NCI-H345 treated with DMSO at 0.1 percent for 48 hours (cell line): ENCODE measurements at regions not wholly inside any gene's neighbourhood (a gene's known extent, or its start where the extent isn't known, plus 50 kb on each side); places are given as distances from the start of the nearest gene placed in this dataset.
"Not testable (repeated sequence)": the region's sequence is repeated elsewhere in the genome, so short reads cannot be mapped to it uniquely, and the experiment has no call there.

Experiments used
- DNase-seq: peaks from one replicate; lab custom pipeline; 2025; ENCODE audit not compliant: unreplicated experiment; lab: John Stamatoyannopoulos, UW

DNA sequence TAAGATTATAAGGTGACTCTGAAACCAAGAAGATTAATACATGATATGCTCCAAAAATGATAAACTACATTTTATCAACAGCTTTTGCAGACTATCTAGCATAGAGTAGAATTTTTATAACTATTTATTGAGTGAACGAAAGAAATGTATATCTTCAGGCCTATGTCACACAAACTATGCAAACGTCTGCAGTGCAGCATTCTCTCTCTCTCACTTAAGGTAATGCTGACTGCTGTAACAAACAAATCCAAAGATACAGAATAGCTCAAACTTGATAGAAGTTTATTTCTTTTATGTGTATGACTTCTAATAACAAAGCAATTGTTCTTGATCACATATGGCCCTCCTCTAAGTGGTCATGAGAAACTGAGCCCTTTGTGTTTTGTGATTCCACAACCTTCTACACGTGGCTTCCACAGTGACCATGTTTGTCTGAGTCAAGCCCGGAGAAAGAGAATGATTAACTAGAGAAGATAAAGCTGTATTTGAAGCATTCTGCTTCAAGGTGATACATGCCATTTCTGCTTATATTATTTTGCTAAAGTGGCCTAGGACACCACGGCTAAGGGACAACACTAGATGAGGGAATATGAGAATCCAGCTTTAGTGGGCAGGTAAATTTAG is 1352.7 kb upstream of the TMEM132C start:
- no peak for DNase-seq

DNA sequence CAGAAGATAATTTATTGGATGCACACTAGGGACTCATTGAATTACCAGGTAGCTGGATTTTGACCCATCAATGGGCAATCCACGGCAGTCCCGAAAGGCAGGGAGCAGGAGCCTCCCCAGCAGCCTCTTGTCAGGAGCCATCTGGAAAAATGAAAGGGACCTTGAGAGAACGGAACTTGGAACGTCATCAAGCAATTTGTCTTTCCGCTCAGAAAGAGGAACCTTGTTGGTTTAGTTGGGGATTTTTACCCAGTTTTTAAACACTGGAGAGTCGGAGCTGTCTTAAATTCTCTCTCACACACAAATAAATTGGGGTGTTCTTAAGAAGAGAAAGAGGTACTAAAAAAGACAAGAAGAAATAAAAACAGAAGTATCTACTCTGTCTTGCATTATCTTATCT is 1351.7 kb upstream of the TMEM132C start:
- DNase-seq = no peak

DNA sequence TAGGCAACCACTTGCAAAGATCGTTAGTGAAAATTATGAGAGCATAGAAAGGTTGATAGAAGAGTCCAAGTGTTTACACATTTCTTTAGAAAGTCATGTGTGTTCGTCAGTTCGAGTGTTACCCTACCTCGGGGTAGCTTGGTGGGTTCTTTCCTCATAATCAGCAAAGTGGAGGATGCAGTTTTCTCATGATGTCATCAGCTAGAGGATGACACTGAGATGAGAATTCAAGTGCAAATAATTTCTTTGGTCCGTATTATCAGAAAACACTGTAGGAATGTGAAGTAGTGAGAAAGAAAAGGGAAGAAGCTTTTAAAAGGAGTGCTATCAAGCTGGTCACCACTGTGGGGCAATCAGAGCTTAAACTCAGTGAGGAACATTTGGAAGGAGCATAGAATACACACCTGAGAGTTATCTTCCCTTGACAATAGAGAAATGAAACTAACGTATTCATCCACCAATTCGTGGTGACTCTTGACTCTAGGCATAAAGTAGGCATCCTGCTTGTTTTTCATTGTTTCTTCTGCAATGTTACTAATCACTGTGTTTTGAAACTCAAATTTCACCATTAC is 1340.9 kb upstream of the TMEM132C start:
- no peak for DNase-seq

DNA sequence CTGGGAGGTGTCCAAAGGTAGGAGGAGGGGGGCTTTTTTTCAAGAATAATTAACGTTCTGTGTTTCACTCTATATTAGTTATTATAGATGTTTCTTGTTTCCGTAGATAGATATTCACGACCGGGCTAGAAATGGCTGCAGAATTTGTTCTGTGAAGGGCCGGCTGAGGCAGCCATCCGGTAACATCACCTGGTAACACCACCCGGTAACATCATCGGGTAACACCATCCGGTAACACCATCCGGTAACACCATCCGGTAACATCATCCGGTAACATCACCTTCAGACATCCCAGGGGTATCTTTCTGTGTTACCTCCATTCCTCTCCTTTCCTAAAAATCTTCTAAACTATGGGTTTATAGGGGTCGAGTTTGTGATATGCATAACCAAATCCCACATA is 1336.7 kb upstream of the TMEM132C start:
- DNase-seq = no peak

DNA sequence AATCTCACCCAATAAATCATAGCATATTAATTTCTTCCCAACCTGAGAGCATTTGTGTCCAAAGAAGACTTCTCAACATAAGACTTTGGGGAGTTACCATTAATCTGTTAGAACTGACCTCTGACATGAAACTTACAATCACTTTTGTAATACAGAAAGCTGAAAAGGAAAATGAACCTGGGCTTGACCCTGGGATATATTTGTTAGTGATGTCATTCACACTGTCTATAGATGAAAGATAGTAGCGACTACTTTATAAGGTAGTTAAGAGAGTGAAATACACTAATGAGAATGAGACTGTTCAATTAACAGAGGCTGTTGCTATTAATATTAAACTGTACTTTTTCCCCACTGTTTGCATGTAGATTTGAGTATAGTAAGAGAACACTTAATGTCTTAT is 1334.8 kb upstream of the TMEM132C start:
- DNase-seq = no peak

DNA sequence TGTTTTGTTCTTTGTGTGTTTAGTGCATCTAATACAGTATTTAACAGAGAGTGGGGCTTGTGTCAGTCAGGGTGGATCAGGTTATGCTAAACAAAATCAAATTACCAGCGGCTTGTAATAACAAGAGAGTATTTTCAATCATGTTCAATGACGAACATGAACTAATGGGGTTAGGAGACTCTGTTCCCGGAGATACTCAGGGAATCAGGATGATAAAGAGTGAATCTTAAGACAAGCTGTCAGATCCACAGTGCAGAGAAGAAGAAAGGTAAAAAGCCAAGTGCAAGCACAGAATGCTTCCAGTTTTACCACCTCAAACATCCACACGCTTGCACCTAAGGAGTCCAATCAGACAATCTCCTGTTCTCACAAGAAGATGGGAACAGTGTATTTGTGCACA is 1331.5 kb upstream of the TMEM132C start:
- no peak for DNase-seq

DNA sequence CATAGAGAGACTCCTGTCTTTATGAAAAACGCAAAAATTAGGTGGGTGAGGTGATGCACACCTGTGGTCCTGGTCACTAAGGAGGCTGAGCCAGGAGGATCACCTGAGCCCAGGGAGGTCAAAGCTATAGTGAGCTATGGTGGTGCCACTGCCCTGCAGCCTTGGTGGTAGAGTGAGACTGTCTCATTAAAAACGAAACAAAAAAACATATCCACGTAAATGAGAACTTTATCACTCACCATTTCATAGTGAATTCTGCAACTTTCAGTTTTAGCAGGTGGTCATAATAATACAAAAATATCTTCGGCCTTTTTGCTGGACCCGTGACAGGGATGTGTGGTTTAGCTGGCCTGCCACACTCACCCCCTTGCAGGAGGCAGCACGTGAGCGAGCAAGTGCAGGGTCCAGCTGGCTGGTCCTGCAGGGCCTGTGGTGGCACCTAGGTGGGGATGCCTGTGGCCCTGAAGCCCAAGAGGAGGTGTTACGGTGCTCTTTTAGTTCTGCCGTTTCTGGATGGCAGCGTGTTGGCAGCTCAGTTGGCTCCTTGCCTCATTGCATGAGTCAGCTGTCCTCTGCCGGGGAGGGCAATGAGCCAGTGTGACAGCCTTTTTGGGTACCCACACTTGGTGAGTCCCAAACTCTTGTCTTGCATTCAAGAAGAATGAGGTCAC is 1330.7 kb upstream of the TMEM132C start:
- no peak for DNase-seq

DNA sequence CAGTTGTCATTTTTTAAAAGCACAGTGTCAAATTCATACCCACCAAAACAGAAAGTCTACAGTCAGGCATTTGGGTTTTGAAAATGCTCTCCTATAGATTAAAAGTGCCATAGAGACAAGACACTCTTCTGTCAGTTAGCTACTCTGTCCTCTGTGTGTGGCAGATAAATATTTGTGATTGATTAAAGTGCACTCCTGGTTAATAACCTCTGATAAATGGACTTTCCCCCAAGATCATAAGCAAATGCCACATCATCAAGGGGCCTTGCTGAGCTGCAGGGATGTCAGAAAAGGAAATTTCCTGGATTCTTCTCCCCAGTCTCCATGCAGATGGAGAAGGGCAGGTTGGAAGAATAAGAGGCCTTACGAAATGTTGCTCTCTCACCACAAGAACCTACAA is 1329.5 kb upstream of the TMEM132C start:
- DNase-seq = no peak

DNA sequence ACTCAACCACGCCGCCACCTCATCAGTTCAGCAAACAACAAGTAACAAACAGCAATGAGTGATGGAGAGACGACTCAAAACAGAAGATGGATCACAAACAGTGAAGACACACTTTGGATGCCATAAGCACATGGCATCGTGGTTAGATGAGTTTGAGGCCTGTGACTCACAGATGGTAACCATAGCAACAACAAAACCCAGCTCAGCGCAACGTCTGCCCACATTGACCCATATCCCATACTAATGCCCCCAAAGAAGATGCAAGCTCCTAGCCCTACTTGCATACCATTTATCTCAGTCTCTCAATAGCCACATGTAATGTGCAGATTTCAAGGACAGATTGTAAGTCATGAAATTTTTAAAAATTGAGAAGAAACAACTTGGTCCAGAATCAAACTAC is 1322.3 kb upstream of the TMEM132C start:
- no peak for DNase-seq

DNA sequence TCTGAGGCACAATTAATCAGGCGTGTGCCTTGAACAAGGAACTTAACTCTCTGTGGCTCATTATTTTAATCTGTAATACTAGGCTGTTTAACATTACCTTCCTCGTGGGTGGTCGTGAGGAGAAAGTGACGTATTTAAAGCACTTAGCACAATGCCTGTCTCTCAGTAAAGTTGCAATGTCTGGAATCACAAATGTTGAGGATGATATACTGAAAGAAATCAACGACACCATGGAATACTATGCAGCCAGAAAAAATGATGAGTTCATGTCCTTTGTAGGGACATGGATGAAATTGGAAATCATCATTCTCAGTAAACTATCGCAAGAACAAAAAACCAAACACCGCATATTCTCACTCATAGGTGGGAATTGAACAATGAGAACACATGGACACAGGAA is 1320.0 kb upstream of the TMEM132C start:
- not testable (repeated sequence) for DNase-seq

DNA sequence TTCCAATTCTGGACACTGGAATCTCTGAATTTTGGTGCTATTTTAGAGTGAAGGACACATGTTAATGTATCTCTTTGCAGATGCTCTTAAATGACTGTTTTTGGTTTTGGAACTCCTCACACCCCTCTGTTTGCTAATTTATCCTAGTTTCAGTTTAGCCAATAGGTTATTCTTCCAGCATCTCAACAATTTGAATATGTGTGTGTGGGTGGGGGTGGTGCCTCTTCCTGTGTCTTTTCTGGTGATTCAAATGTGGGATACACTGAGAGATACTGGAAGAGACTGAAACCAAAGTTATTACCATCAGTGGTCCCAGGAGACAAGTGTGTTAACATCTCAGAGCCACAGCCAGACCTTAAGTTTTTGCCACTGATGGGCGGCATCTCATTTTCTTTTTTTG is 1317.4 kb upstream of the TMEM132C start:
- no peak for DNase-seq

DNA sequence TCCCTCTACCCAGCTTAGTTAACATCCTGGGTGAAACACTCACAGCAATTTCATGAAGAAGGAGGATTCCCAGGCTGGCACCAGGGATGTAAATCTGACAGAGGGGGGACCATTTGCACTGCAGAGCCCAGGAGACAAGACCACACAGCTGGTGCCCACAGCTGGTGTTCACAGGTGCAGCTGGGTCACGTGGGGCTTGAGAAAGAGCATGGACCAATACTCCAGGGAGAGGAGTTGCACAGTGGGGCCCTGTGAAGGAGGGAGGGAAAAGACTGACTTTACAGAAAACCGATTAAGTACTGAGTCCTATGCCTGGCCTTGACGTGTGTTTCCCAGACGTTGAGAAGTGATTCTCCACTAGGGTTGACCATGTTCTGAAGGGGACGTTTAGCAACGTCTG is 1316.7 kb upstream of the TMEM132C start:
- DNase-seq = no peak

DNA sequence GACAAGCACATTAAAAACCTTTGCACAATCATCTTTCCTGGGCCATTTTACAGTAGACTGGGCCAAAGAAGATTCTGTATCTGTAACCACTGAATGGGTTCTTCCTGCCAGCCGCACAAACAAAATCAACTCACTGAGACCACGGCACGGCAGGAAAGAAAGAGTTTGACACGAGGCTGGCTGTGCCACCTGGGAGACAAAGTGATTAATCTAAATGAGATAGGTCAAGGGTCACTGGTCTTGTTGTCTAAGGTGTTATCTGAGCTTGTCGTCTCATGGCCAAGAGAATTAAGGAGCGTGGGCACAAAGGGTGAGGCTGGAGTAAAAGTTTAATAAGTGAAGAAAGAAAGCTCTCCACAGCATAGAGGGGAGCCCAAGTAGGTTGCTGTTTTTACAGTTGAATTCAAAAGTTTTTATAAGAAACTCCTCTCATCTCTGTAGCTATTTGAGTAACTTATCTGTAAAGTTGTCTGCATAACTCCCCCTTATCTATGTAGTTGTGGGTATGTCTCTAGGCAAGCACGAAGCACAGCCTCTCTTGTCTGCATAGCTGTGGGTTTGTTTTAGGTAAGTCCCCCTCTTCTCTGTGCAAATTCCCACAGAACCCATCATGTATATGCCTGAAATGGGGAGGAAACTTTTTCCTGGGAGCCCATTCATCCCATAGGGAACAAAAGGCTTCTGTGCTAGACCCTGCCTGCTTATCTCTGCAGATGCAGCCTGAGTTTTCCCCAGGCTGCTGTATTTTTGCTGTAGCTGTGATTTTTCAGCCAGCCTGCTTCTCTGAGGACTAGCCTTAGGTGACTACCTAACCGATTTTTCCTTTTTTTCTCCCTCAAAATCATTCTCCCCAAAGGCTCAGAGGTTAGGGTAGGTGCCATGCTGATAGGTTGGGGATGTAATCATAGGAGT is 1314.6 kb upstream of the TMEM132C start:
- DNase-seq = no peak

DNA sequence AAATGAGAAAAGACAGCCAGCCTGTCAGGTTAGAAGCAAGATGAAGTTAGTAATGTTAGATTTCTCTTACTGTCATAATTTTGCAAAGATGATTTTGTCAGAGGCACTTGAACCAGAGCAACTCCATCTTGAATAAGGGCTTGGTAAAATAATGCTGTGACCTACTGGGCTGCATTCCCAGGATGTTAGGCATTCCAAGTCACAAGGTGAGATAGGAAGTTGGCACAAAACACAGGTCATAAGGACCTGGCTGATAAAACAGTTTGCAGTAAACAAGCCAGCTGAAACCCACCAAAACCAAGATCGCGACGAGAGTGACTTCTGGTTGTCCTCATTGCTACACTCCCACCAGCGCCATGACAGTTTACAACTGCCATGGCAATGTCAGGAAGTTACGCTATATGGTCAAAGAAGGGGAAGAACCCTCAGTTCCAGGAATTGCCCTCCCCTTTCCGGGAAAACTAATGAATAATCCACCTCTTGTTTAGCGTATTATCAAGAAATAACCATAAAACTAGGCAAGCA is 1313.5 kb upstream of the TMEM132C start:
- no peak for DNase-seq

DNA sequence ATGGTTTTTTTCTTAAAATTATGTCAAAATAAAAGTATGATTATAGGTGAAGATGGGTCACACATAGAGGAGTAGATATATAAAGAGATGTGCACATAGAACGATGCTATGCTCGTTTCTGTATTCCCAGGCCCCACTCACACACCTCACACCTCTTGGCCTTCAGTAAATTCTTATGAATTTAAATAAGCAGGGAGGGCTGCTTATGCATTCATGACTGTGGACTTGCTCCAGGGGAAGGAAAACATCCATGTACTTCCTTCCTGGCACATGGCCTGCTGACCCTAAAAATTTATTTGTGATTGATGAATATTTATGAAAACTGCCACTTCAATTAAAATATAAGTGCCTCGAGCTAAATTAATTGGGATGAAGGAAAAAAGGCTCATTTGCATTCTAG is 1306.7 kb upstream of the TMEM132C start:
- DNase-seq = no peak

DNA sequence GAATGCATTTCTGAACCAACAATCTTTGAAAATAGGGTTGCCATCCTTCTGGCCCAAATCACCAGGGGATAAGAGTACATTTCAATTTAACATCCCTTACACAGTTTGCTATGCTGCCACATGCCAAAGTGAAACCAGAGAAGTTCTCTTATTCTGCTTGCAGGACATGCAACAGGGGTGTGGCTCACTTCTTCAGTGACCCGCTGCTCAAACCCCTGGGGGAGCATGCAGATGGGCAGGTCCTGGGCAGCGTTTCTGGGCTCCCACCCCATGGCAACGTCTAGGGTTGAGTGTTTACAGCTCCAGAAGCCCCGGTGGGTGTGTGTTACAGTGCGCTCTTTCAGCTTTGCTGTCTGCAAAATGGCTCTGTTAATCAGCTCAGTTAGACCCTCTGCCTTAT is 1306.3 kb upstream of the TMEM132C start:
- DNase-seq = no peak

DNA sequence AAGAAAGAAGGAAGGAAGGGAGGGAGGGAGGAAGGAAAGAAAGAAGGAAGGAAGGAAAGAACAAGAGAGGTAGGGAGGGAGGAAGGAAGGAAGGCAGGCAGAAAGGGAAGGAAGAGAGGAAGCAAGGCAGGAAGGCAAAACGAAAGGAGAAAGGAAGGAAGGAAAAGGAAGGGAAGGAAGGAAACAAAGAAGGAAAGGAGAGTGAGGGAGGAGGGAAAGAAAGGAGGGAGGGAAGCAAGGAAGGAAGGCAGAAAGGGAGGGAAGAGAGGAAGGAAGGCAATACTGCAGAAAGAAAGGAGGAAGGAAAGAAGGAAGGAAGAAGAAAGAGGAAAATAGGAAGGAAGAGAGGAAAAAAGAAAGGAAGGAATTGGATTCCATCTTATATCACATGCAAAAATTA is 1303.1 kb upstream of the TMEM132C start:
- no peak for DNase-seq

DNA sequence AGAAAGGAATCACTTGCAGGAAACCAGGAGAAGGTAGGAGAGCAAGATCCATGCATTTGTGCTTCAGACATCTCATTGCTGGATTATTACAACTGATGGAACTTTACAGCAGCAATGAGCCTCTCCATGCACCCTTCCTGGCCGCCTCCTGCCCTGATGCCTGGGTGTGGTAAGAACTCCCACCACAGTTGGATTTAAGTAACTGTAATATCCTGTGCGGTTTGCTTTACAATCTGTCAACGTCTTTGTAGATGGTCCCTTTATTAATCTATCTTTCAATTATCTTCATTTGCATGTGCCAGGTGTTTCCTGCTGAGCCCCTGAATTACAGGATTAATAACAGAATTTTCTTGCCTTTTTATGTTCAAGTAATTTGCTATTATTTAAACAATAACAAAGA is 1300.5 kb upstream of the TMEM132C start:
- DNase-seq = no peak

DNA sequence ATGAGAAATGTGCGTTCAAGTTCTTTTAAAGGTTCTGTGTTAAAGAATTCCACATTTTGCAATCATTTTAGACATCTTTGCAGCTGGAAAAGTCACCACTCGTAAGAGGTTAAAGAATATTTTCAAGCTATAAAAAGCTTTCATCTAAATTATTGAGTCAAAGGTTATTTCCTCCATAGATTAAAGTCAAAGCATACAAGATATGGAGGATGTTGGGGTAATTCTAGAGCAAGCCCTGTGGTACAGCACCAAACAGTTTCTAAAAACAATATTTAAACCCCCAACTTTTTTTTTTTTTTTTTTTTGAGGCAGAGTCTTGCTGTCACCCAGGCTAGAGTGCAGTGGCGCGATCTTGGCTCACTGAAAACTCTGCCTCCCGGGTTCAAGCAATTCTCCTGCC is 1299.8 kb upstream of the TMEM132C start:
- no peak for DNase-seq

DNA sequence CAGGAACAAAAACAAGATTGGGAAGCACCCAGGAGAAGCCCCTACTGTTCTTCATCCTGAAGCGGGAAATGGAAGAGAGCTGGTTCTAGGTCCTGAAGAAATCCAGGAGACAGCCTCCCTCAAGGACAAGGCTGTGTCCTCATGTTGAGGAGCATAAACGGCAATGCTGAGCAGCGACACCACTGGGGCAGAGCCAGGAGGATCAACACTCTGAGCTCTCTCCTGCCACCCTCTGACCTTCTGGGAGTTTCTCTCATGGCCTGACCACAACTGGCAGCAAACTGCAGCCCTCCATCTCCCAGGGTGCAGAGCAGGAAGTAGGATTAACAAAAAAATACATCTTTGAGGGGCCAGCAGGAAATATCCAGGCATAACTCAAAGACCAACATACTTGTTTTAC is 1292.2 kb upstream of the TMEM132C start:
- DNase-seq = no peak

DNA sequence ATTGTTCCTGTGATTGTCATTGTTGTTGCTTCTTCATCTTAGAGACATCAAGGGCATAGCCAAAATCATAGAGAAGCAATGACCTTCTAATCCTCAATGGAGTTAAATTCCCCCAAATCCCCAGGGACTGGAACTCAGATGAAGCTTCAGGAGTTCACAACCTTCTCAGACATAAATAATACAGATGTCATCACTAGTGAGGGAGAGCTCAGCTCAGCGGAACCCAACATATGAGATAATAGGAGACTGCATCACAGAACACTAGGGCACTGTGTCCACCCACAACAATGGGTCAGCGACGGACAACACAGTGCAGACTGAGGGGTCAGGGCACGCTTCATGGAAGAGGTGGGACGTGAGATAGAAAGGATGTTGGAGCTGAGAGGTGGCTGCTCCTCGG is 1290.4 kb upstream of the TMEM132C start:
- no peak for DNase-seq

DNA sequence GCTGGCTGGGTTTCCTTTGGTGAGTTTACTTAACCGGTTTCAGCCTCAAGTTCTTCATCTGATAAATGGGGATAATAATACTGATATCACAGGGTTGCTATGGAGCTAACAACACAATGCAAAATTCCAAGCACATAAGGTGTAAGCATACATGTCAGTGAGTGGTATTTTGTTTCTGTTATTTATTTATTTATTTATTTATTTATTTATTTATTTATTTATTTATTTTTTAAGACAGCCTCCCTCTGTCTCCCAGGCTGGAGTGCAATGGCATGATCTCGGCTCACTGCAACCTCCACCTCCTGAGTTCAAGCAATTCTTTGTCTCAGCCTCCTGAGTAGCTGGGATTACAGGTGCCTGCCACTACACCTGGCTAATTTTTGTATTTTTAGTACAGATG is 1287.4 kb upstream of the TMEM132C start:
- DNase-seq = not testable (repeated sequence)
